MM.1S (cell line): ENCODE measurements at regions not wholly inside any gene's neighbourhood (a gene's known extent, or its start where the extent isn't known, plus 50 kb on each side); places are given as distances from the start of the nearest gene placed in this dataset.
"Not testable (repeated sequence)": the region's sequence is repeated elsewhere in the genome, so short reads cannot be mapped to it uniquely, and the experiment has no call there.

Experiments
- DNase-seq: peaks from one replicate; pipeline ENCODE4 v3.0.0-alpha.2; 2015
- H2AFZ ChIP-seq: fragments of 300-600 bp; sonication (generic); 2 replicates; pipeline ENCODE4 v1.6.0; 2016; ENCODE audit warnings: antibody characterized with exemption, low read length
- H3F3A ChIP-seq: fragments of 300-600 bp; sonication (generic); 2 replicates; pipeline ENCODE4 v1.6.1; 2016; ENCODE audit warnings: mild to moderate bottlenecking, antibody characterized with exemption, low read length, moderate library complexity, mixed read lengths; ENCODE audit not compliant: insufficient read depth
- H3K27ac ChIP-seq: fragments of 300-600 bp; sonication (generic); 2 replicates; pipeline ENCODE4 v1.5.1; 2016; ENCODE audit warnings: mild to moderate bottlenecking, low read length
- H3K27me3 ChIP-seq: fragments of 300-600 bp; sonication (generic); replicated peaks from 2 replicates; pipeline ENCODE4 v1.6.0; 2016; ENCODE audit warnings: low read length; ENCODE audit not compliant: insufficient read depth
- H3K36me3 ChIP-seq: fragments of 300-600 bp; sonication (generic); replicated peaks from 2 replicates; pipeline ENCODE4 v1.6.1; 2016; ENCODE audit warnings: mild to moderate bottlenecking, low read length, mixed read lengths; ENCODE audit not compliant: insufficient read depth
- H3K4me1 ChIP-seq: fragments of 300-600 bp; sonication (generic); 2 replicates; pipeline ENCODE4 v1.6.1; 2016; ENCODE audit warnings: low read length, mixed read lengths
- H3K4me2 ChIP-seq: fragments of 300-600 bp; sonication (generic); 2 replicates; pipeline ENCODE4 v1.6.0; 2016; ENCODE audit warnings: low read depth, low read length
- H3K4me3 ChIP-seq: fragments of 300-600 bp; sonication (generic); 2 replicates; pipeline ENCODE4 v1.5.1; 2016; ENCODE audit warnings: low read length, mixed read lengths
- H3K79me2 ChIP-seq: fragments of 300-600 bp; sonication (generic); 2 replicates; pipeline ENCODE4 v1.6.1; 2016; ENCODE audit warnings: mixed run types, low read length, mixed read lengths
- H3K9ac ChIP-seq: fragments of 300-600 bp; sonication (generic); 2 replicates; pipeline ENCODE4 v1.6.1; 2016; ENCODE audit warnings: low read length, mixed read lengths
- H3K9me2 ChIP-seq: fragments of 300-600 bp; sonication (generic); replicated peaks from 2 replicates; pipeline ENCODE4 v1.6.1; 2016; ENCODE audit warnings: mild to moderate bottlenecking, low read length, mixed read lengths; ENCODE audit not compliant: insufficient read depth
- H3K9me3 ChIP-seq: fragments of 300-600 bp; sonication (generic); replicated peaks from 2 replicates; pipeline ENCODE4 v1.6.1; 2016; ENCODE audit warnings: mild to moderate bottlenecking, low read length, mixed read lengths; ENCODE audit not compliant: insufficient read depth
- H4K20me1 ChIP-seq: fragments of 300-600 bp; sonication (generic); 2 replicates; pipeline ENCODE4 v1.6.1; 2016; ENCODE audit warnings: mild to moderate bottlenecking, low read length, moderate library complexity, mixed read lengths; ENCODE audit not compliant: insufficient read depth
- EZH2 ChIP-seq: fragments of 300-600 bp; sonication (generic); optimal IDR thresholded peaks from 2 replicates; pipeline ENCODE3; 2017; ENCODE audit warnings: low read depth, mild to moderate bottlenecking, antibody characterized with exemption, low read length, mixed read lengths
- EZH2phosphoT487 ChIP-seq: fragments of 300-600 bp; sonication (generic); IDR thresholded peaks from 2 replicates; pipeline ENCODE4 v1.6.1; 2018; ENCODE audit warnings: antibody characterized with exemption, low read length
- TF ChIP-seq, protein P1 (sequence below): fragments of 300-600 bp; sonication (generic); IDR thresholded peaks from 2 replicates; pipeline ENCODE4 v1.5.1; 2016; ENCODE audit warnings: antibody characterized with exemption, low read length, mixed read lengths

DNA sequence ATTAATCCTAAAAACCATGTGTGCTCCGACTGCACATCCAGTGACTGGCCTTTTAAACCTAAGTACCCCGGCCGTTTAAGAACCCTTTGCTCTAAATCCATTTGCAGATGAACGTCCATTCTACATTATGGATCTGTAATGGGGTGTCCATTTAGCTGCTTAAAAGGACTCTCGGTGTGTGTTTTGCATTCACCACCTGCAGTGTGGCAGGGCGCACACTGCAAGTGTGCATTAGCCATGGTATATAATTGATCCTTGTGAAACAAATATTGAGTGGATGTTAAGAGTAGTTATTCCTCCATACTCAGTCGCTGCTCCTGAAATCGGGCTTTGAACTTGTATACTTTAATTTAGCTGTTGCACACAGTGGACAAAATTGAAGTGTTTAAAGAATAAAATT is 190.1 kb upstream of the WWC1 start:
- no peaks in the 10 kb centered on the region for H3K9me3 ChIP-seq
- no peak overlapping the region for H3K27ac ChIP-seq
- no peaks in the 10 kb centered on the region for H3K9me2 ChIP-seq
- H3K4me2 ChIP-seq = no peak overlapping the region
- no peak for DNase-seq
- no peaks in the 10 kb centered on the region for H3K27me3 ChIP-seq
- no peaks in the 10 kb centered on the region for H4K20me1 ChIP-seq
- no peaks in the 10 kb centered on the region for H3K36me3 ChIP-seq
- no peak overlapping the region for H3K9ac ChIP-seq
- no peak for TF ChIP-seq EZH2phosphoT487
- no peaks in the 10 kb centered on the region for H3K79me2 ChIP-seq
- H2AFZ ChIP-seq = no peak overlapping the region
- H3K4me3 ChIP-seq = no peak overlapping the region
- no peaks in the 10 kb centered on the region for H3K4me1 ChIP-seq
- H3F3A ChIP-seq = no peaks in the 10 kb centered on the region

DNA sequence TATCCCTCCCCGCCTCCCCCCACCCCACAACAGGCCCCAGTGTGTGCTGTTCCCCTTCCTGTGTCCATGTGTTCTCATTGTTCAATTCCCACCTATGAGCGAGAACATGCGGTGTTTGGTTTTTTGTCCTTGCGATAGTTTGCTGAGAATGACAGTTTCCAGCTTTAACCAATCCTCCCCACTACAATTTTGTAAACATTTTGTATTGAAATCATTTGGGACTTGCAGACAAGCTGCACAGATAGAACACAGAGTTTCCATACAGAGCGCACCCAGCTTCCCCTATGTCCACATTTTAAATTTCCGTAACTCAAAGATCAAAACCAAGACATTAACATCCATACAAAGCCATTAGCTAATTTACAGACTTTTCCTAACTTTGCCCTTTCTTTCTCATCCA is 188.4 kb upstream of the WWC1 start:
- H4K20me1 ChIP-seq, H3K9me3 ChIP-seq, H3K4me2 ChIP-seq, H3K27ac ChIP-seq, H3K36me3 ChIP-seq, H3K4me3 ChIP-seq, H2AFZ ChIP-seq, H3K27me3 ChIP-seq, H3K9ac ChIP-seq, H3K4me1 ChIP-seq, DNase-seq, H3K9me2 ChIP-seq, H3F3A ChIP-seq, H3K79me2 ChIP-seq: not testable (repeated sequence)

DNA sequence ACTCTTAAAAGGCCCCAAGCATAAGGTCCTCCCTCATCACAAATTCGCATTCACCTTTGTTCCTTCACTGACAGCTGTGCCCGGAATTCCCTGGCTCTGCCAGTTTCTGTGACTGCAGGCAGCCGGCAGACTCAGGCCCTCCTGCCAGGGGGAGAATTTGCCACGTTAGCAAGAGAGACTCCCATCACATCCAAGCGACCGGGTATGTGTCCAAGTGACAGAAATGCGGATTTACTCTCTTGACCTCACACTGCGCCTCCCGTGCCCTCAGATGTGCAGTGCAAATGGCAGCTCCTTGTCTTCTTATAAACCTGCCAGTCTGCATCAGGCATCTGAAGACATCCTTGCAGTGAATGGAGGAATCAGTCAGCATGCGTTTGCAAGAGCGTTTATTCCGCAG is 187.1 kb upstream of the WWC1 start:
- no peak overlapping the region for H3K4me3 ChIP-seq
- H3K9me3 ChIP-seq = no peaks in the 10 kb centered on the region
- no peaks in the 10 kb centered on the region for H3K36me3 ChIP-seq
- H3K9me2 ChIP-seq = no peaks in the 10 kb centered on the region
- no peak for DNase-seq
- H3K27me3 ChIP-seq = no peaks in the 10 kb centered on the region
- no peak overlapping the region for H3K9ac ChIP-seq
- no peak for TF ChIP-seq EZH2
- TF ChIP-seq, protein P1, sequence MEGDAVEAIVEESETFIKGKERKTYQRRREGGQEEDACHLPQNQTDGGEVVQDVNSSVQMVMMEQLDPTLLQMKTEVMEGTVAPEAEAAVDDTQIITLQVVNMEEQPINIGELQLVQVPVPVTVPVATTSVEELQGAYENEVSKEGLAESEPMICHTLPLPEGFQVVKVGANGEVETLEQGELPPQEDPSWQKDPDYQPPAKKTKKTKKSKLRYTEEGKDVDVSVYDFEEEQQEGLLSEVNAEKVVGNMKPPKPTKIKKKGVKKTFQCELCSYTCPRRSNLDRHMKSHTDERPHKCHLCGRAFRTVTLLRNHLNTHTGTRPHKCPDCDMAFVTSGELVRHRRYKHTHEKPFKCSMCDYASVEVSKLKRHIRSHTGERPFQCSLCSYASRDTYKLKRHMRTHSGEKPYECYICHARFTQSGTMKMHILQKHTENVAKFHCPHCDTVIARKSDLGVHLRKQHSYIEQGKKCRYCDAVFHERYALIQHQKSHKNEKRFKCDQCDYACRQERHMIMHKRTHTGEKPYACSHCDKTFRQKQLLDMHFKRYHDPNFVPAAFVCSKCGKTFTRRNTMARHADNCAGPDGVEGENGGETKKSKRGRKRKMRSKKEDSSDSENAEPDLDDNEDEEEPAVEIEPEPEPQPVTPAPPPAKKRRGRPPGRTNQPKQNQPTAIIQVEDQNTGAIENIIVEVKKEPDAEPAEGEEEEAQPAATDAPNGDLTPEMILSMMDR = no peak
- TF ChIP-seq EZH2phosphoT487 = no peak
- H3F3A ChIP-seq = no peaks in the 10 kb centered on the region
- H3K4me2 ChIP-seq = no peak overlapping the region
- H2AFZ ChIP-seq = no peak overlapping the region
- H3K79me2 ChIP-seq = no peaks in the 10 kb centered on the region
- H4K20me1 ChIP-seq = no peaks in the 10 kb centered on the region
- H3K27ac ChIP-seq = no peak overlapping the region
- no peaks in the 10 kb centered on the region for H3K4me1 ChIP-seq

DNA sequence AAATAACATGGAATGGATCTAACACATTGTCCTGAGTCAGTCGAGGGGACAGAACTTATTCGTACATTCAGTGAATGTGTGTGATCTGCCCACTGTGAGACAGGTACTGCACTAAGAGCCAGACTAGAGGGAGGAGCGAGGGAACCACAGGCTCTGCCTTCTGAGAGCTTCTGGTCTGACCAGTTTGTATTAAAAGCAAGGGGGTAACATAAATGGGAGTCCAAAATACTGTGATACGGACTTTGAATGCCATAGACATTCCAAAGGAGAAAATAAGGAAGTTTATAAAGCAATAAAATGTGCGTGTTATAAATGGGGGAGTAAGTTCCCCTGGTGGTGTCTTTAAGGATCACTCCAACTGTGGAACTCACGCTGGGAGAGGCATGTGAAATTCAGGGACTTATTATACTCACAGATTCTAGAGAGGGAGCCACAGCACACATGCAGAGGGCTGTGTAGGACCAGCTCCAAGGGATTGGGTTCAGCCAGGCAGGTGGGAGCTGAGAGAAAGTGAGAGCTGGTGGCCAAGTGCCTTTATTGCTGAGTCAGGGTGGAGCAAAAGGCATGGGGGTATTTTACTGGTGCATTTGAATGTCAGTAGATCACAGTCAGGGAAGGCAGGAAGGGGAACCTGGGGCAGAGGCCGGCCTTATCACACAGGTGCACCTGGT is 186.5 kb upstream of the WWC1 start:
- Histone ChIP-seq H3K4me3 (no peak overlapping the region), H2AFZ (no peak overlapping the region), H3K27ac (no peak overlapping the region), H3K27me3 (no peaks in the 10 kb centered on the region), H3K36me3 (no peaks in the 10 kb centered on the region), H3K9ac (no peak overlapping the region), H3F3A (no peaks in the 10 kb centered on the region), H3K4me2 (no peak overlapping the region), H3K79me2 (no peaks in the 10 kb centered on the region), H3K9me2 (no peaks in the 10 kb centered on the region), H4K20me1 (no peaks in the 10 kb centered on the region), H3K9me3 (no peaks in the 10 kb centered on the region), H3K4me1 (no peaks in the 10 kb centered on the region)
- TF ChIP-seq, protein P1 = no peak
- TF ChIP-seq EZH2 (no peak), EZH2phosphoT487 (no peak)
- no peak for DNase-seq
